ENCODE measurements at regions not wholly inside any gene's neighbourhood (a gene's known extent, or its start where the extent isn't known, plus 50 kb on each side); places are given as distances from the start of the nearest gene placed in this dataset.
"Not testable (repeated sequence)": the region's sequence is repeated elsewhere in the genome, so short reads cannot be mapped to it uniquely, and the experiment has no call there.

- H4K8ac ChIP-seq (ENCODE audit: extremely low read depth, insufficient read depth, low read length); H3K23me2 ChIP-seq (ENCODE audit: low read depth, low read length); H3K4me1 ChIP-seq (replicated peaks in 1 of 4; ENCODE audit: control insufficient read depth in 3 of 4, insufficient read depth in 4 of 4, low read length in 3 of 4); H2BK5ac ChIP-seq (ENCODE audit: low read depth, low read length); H3K14ac ChIP-seq (ENCODE audit: insufficient read length); H3K4me2 ChIP-seq (ENCODE audit: insufficient read depth in 1 of 2, low read depth in 2 of 2, low read length in 2 of 2); H2BK120ac ChIP-seq (replicated peaks; ENCODE audit: low read depth, low read length); H2AK5ac ChIP-seq (ENCODE audit: low read depth, low read length); H4K91ac ChIP-seq (replicated peaks; ENCODE audit: insufficient read length, low read length); H4K20me1 ChIP-seq (replicated peaks in 1 of 2; ENCODE audit: control insufficient read depth in 1 of 2, insufficient read depth in 2 of 2, low read length in 2 of 2); H3K79me1 ChIP-seq (ENCODE audit: low read depth, low read length); H3K56ac ChIP-seq (replicated peaks; ENCODE audit: insufficient read length, low read depth, low read length); H3K36me3 ChIP-seq (ENCODE audit: control insufficient read depth in 2 of 4, insufficient read depth in 4 of 4, low read length in 3 of 4); H3K9ac ChIP-seq (replicated peaks in 1 of 4; ENCODE audit: extremely low read depth in 1 of 4, low read depth in 3 of 4, low read length in 3 of 4); H3K4me3 ChIP-seq (ENCODE audit: extremely low read depth in 1 of 4, insufficient read depth in 2 of 4, low read depth in 3 of 4, low read length in 4 of 4); H4K5ac ChIP-seq (ENCODE audit: insufficient read length, low read depth, low read length); H2AFZ ChIP-seq (ENCODE audit: low read length); H3K18ac ChIP-seq (ENCODE audit: extremely low read depth, low read length); DNase-seq (ENCODE audit: low read depth in 1 of 2, low spot score in 2 of 2); H3K23ac ChIP-seq (ENCODE audit: insufficient read length); H2BK15ac ChIP-seq (ENCODE audit: low read length); H2BK20ac ChIP-seq (ENCODE audit: low read length); FAIRE-seq; H3K27me3 ChIP-seq (replicated peaks in 1 of 4; ENCODE audit: control insufficient read depth in 3 of 4, extremely low read depth in 1 of 4, insufficient read depth in 3 of 4, low read length in 3 of 4); H3K4ac ChIP-seq (replicated peaks; ENCODE audit: insufficient read length, low read depth, low read length); CTCF ChIA-PET (ENCODE audit: partially characterized antibody); H3K79me2 ChIP-seq (ENCODE audit: control insufficient read depth in 1 of 2, insufficient read depth in 2 of 2, low read length in 2 of 2); H3K27ac ChIP-seq (ENCODE audit: low read depth, low read length); POLR2A ChIA-PET (ENCODE audit: partially characterized antibody); H2BK12ac ChIP-seq (ENCODE audit: low read depth, low read length): not testable (repeated sequence)
- peaks cover 19 to 52% of the 10 kb centered on the region in 2 experiments; a peak in 3 of 4 replicates for H3K9me3 ChIP-seq (ENCODE audit: insufficient read depth in 2 of 2, low read depth in 1 of 2, low read length in 1 of 2)
- no CpG with 5 or more reads among the region's 3 CpGs for WGBS, 2 experiments (ENCODE audit: extremely low coverage in 1 of 2, insufficient coverage in 1 of 2, insufficient read length in 1 of 2, insufficient replicate concordance in 2 of 2, low coverage in 1 of 2, low lambda C conversion rate in 2 of 2, missing lambda C conversion rate in 1 of 2)
Observed at GRCh38 chr14:106017952-106018351, 491.6 kb downstream of the TMEM121 start.

Measured in H1 (cell line).